Kidney (tissue), 13 donors: ENCODE measurements at regions not wholly inside any gene's neighbourhood (a gene's known extent, or its start where the extent isn't known, plus 50 kb on each side); places are given as distances from the start of the nearest gene placed in this dataset.

Experiments
- DNase-seq, 5 donors: peaks; one replicate each; pipeline ENCODE4 v3.0.0-alpha.2; 2013 to 2020
- FAIRE-seq: peaks from 2 replicates; lab custom pipeline; 2012; peaks lifted over from hg19 to GRCh38; lab: Jason Lieb, UNC
- H3K27ac ChIP-seq, 2 donors: one replicate each; pipeline ENCODE4 v1.7.0; 2013; ENCODE audit warnings: low read depth in 2 of 2, low read length in 2 of 2, inconsistent platforms in 1 of 2
- H3K27me3 ChIP-seq: one replicate; pipeline ENCODE4 v1.7.1; 2013; ENCODE audit warnings: low read length, inconsistent platforms; ENCODE audit not compliant: control insufficient read depth, insufficient read depth
- H3K36me3 ChIP-seq, 3 donors: one replicate each; pipeline versions ENCODE4 v1.7.0 to v1.7.1; 2013; ENCODE audit warnings: low read length in 3 of 3, control low read depth in 1 of 3, inconsistent platforms in 1 of 3; ENCODE audit not compliant: insufficient read depth in 3 of 3, control insufficient read depth in 2 of 3
- H3K4me1 ChIP-seq, 3 donors: one replicate each; pipeline versions ENCODE4 v1.7.0 to v1.7.1; 2013; ENCODE audit warnings: low read length in 3 of 3, inconsistent platforms in 1 of 3, low read depth in 1 of 3; ENCODE audit not compliant: control insufficient read depth in 2 of 3, insufficient read depth in 2 of 3
- H3K4me3 ChIP-seq, 3 donors: one replicate each; pipeline versions ENCODE4 v1.7.0 to v1.8.1; 2013; ENCODE audit warnings: low read length in 3 of 3, control low read depth in 1 of 3, inconsistent platforms in 1 of 3
- H3K9ac ChIP-seq, 3 donors: one replicate each; pipeline versions ENCODE4 v1.7.0 to v1.7.1; 2013; ENCODE audit warnings: low read length in 3 of 3, control low read depth in 1 of 3, inconsistent platforms in 1 of 3
- H3K9me3 ChIP-seq, 3 donors: one replicate each; pipeline versions ENCODE4 v1.7.0 to v1.7.1; 2013; ENCODE audit warnings: low read length in 3 of 3, control low read depth in 1 of 3, inconsistent platforms in 1 of 3; ENCODE audit not compliant: control insufficient read depth in 2 of 3, insufficient read depth in 1 of 3
- CTCF ChIP-seq: IDR thresholded peaks from 3 replicates; pipeline ENCODE4 v1.5.1; 2012; ENCODE audit warnings: mild to moderate bottlenecking, moderate library complexity, borderline replicate concordance; ENCODE audit not compliant: insufficient read depth; ENCODE audit errors: extremely low read depth
- intact Hi-C: fragments of 100-400 bp; cut with DNase I; formaldehyde crosslinking; loops from one replicate; pipeline ENCODE4 v1.11.1; 2022
- donor health status: control.
- donor health status: control.
- donor health status: control.
- donor health status: control.
- donor health status: control.
- donor health status: DM: yes; HTN: yes; CAD: no.
- donor health status: Normal renal cell carcinoma (clear cell type).

GRCh38 chr20:52888096-52888495 is 84.1 kb upstream of the TSHZ2 start:
- no peak for FAIRE-seq
- Histone ChIP-seq H3K27me3 (no peaks in the 10 kb centered on the region), H3K4me1 (no peaks in the 10 kb centered on the region), H3K36me3 (no peaks in the 10 kb centered on the region), H3K27ac (no peak overlapping the region), H3K9me3 (no peaks in the 10 kb centered on the region), H3K4me3 (no peak overlapping the region), H3K9ac (no peak overlapping the region)
- TF ChIP-seq CTCF = no peak
- DNase-seq = no peak
- intact Hi-C loops = no loop called here

- TF ChIP-seq CTCF = no peak
- intact Hi-C loops = no loop called here
- no peak for FAIRE-seq
Observed at GRCh38 chr20:52880997-52881396, 91.2 kb upstream of the TSHZ2 start.

GRCh38 chr20:52880259-52880658 is 91.9 kb upstream of the TSHZ2 start:
- DNase-seq (no peak), FAIRE-seq (no peak)
- Histone ChIP-seq H3K27ac (no peak overlapping the region), H3K4me3 (no peak overlapping the region), H3K36me3 (no peaks in the 10 kb centered on the region), H3K27me3 (no peaks in the 10 kb centered on the region), H3K9me3 (no peaks in the 10 kb centered on the region), H3K4me1 (no peaks in the 10 kb centered on the region), H3K9ac (no peak overlapping the region)
- intact Hi-C loops = no loop called here
- TF ChIP-seq CTCF = no peak

More at GRCh38 chr20:52880997-52881396, 91.2 kb upstream of the TSHZ2 start:
- Histone ChIP-seq H3K9me3 (no peaks in the 10 kb centered on the region), H3K27ac (no peak overlapping the region), H3K27me3 (no peaks in the 10 kb centered on the region), H3K9ac (no peak overlapping the region), H3K4me3 (no peak overlapping the region), H3K36me3 (no peaks in the 10 kb centered on the region), H3K4me1 (no peaks in the 10 kb centered on the region)
- DNase-seq = no peak

DNA sequence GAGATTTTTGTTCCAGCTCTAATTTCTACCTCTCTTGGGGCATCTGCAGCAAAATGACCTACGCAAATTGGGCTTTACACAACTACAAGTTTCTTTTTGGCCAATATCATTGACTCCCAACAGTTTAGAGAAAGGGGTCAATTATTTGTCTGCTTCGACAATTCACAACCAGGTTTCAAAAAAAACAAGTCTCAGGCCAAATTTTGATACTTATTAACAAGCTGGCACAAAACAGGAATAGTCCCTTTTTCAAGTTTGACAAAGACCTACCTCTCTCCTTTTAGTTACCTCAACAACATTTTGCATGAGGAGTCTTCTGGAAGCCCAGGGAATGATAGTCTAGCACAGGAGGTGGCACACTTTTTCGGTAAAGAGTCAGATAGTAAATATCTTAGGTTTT is 97.9 kb upstream of the TSHZ2 start:
- intact Hi-C loops = no loop called here
- TF ChIP-seq CTCF = no peak

More for the DNA sequence above, 97.9 kb upstream of the TSHZ2 start:
- no peaks in the 10 kb centered on the region for H3K36me3 ChIP-seq
- H3K9me3 ChIP-seq = no peaks in the 10 kb centered on the region
- H3K27ac ChIP-seq = no peak overlapping the region
- no peaks in the 10 kb centered on the region for H3K27me3 ChIP-seq
- H3K9ac ChIP-seq = no peak overlapping the region
- no peaks in the 10 kb centered on the region for H3K4me1 ChIP-seq
- no peak overlapping the region for H3K4me3 ChIP-seq
- no peak for FAIRE-seq
- DNase-seq = no peak
